ENCODE measurements at regions not wholly inside any gene's neighbourhood (a gene's known extent, or its start where the extent isn't known, plus 50 kb on each side); places are given as distances from the start of the nearest gene placed in this dataset.
"Not testable (repeated sequence)": the region's sequence is repeated elsewhere in the genome, so short reads cannot be mapped to it uniquely, and the experiment has no call there.

- DNase-seq = no peak
Measured at GRCh38 chr3:177608443-177608842, 411.2 kb upstream of the TBL1XR1 start.

GRCh38 chr3:177609613-177610012, 412.3 kb upstream of the TBL1XR1 start:
- no peak for DNase-seq

- DNase-seq = no peak
Measured at GRCh38 chr3:177610262-177610661, 413.0 kb upstream of the TBL1XR1 start.

- no peak for DNase-seq
Measured at GRCh38 chr3:177610686-177611633, 413.7 kb upstream of the TBL1XR1 start.

GRCh38 chr3:177611752-177612334, 414.6 kb upstream of the TBL1XR1 start:
- DNase-seq = no peak

GRCh38 chr3:177613901-177614300, 416.6 kb upstream of the TBL1XR1 start:
- DNase-seq = no peak

- no peak for DNase-seq
Measured at GRCh38 chr3:177615015-177615414, 417.7 kb upstream of the TBL1XR1 start.

- DNase-seq = no peak
Measured at GRCh38 chr3:177618873-177619733, 421.8 kb upstream of the TBL1XR1 start.

GRCh38 chr3:177620073-177620472, 422.8 kb upstream of the TBL1XR1 start:
- no peak for DNase-seq

GRCh38 chr3:177622520-177622919, 425.2 kb upstream of the TBL1XR1 start:
- no peak for DNase-seq

- DNase-seq = no peak
Measured at GRCh38 chr3:177622982-177623617, 425.8 kb upstream of the TBL1XR1 start.

- no peak for DNase-seq
Measured at GRCh38 chr3:177624528-177625495, 427.5 kb upstream of the TBL1XR1 start.

GRCh38 chr3:177626045-177626444, 428.8 kb upstream of the TBL1XR1 start:
- DNase-seq = no peak

GRCh38 chr3:177628095-177628719, 430.9 kb upstream of the TBL1XR1 start:
- not testable (repeated sequence) for DNase-seq

- no peak for DNase-seq
Measured at GRCh38 chr3:177629276-177629675, 432.0 kb upstream of the TBL1XR1 start.

GRCh38 chr3:177633671-177634207, 436.5 kb upstream of the TBL1XR1 start:
- DNase-seq = no peak

GRCh38 chr3:177635601-177636106, 438.4 kb upstream of the TBL1XR1 start:
- DNase-seq = not testable (repeated sequence)

- no peak for DNase-seq
Measured at GRCh38 chr3:177640319-177640965, 443.2 kb upstream of the TBL1XR1 start.

- no peak for DNase-seq
Measured at GRCh38 chr3:177641206-177641605, 443.9 kb upstream of the TBL1XR1 start.
